ENCODE measurements at regions not wholly inside any gene's neighbourhood (a gene's known extent, or its start where the extent isn't known, plus 50 kb on each side); places are given as distances from the start of the nearest gene placed in this dataset.
A peak's percentile ranks its signal among the peaks of the same experiment; 100 is the strongest.

DNA sequence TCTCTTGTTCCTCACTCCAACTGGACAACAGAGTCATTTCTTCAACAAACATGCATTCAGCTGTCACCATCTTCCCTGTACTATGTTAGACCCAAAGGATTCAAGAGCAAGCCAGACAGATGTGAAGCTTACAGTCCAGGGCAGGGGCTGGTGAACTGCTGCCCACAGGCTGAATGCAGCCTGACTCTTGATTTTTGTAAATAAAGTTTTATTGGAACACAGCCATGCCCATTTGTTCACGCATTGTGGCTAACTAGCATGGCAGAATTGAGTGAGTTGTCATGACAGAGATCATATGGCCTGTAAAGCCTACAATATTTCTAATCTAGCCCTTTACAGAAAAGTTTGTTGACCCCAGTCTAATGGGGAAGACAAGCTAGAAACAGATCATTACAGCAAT is 208.7 kb downstream of the EMX2 start:
- no CpG with 5 or more reads among the region's 1 CpG for WGBS (ENCODE audit: insufficient coverage)
- Mint-ChIP-seq H3K27me3 (ENCODE audit: low read depth in 3 of 3) (peaks cover 3 to 6% (median 5%) of the 10 kb centered on the region in 3 donors), H3K4me3 (no peak overlapping the region)

GRCh38 chr10:117752103-117752502 is 209.6 kb downstream of the EMX2 start:
- H3K36me3 ChIP-seq (replicated peaks in 1 of 2; ENCODE audit: control insufficient read depth in 1 of 2, insufficient read depth in 2 of 2, low read length in 2 of 2), result no peaks in the 10 kb centered on the region
- no peak for DNase-seq
- H3K27me3 Mint-ChIP-seq (ENCODE audit: low read depth in 3 of 3), result peaks cover 3 to 6% (median 3%) of the 10 kb centered on the region in 3 donors
- H3K4me2 ChIP-seq (replicated peaks; ENCODE audit: extremely low read depth, low read length, poor library complexity, severe bottlenecking), result no peak overlapping the region
- H3K4me3 ChIP-seq (replicated peaks in 1 of 3; ENCODE audit: low read depth in 2 of 3, low read length in 3 of 3), result no peak overlapping the region
- intact Hi-C loops (cut with micrococcal nuclease), result no loop called here
- H3K4me1 Mint-ChIP-seq, result no peaks in the 10 kb centered on the region
- no peak overlapping the region for H3K4me3 Mint-ChIP-seq
- H3K27me3 ChIP-seq (ENCODE audit: control insufficient read depth in 2 of 2, insufficient read depth in 2 of 2, low read length in 2 of 2), result no peaks in the 10 kb centered on the region
- H3K9me3 Mint-ChIP-seq, result no peaks in the 10 kb centered on the region
- H3K9ac ChIP-seq (ENCODE audit: insufficient read depth, low read length, poor library complexity, severe bottlenecking), result no peak overlapping the region
- no peaks in the 10 kb centered on the region for H4K20me1 ChIP-seq (ENCODE audit: insufficient read depth, low read length)
- no peak for TF ChIP-seq CTCF (IDR thresholded peaks at IDR 0.05)
- WGBS (ENCODE audit: insufficient coverage), result 69% methylated on average over 2 of the region's 4 CpGs
- no peaks in the 10 kb centered on the region for H3K4me1 ChIP-seq (ENCODE audit: control insufficient read depth in 1 of 2, insufficient read depth in 2 of 2, low read length in 2 of 2)
- peak overlapping the region in 1 of 7 donors; percentile 41 for H3K27ac Mint-ChIP-seq
- H3K9me3 ChIP-seq (replicated peaks in 1 of 2; ENCODE audit: control insufficient read depth in 1 of 2, insufficient read depth in 1 of 2, low read length in 2 of 2), result no peaks in the 10 kb centered on the region
- H3K79me2 ChIP-seq (ENCODE audit: insufficient read depth, low read length), result no peaks in the 10 kb centered on the region
- no peak overlapping the region for H2AFZ ChIP-seq (ENCODE audit: insufficient read depth, low read depth, low read length, poor library complexity, severe bottlenecking)
- no peak overlapping the region for H3K27ac ChIP-seq (ENCODE audit: low read depth in 1 of 2, low read length in 2 of 2)
- no peaks in the 10 kb centered on the region for H3K36me3 Mint-ChIP-seq

More for the DNA sequence above, 208.7 kb downstream of the EMX2 start:
- no peaks in the 10 kb centered on the region for H3K9me3 Mint-ChIP-seq
- H3K9ac ChIP-seq (ENCODE audit: insufficient read depth, low read length, poor library complexity, severe bottlenecking), result no peak overlapping the region
- H3K27me3 ChIP-seq (ENCODE audit: control insufficient read depth in 2 of 2, insufficient read depth in 2 of 2, low read length in 2 of 2), result no peaks in the 10 kb centered on the region
- H3K9me3 ChIP-seq (replicated peaks in 1 of 2; ENCODE audit: control insufficient read depth in 1 of 2, insufficient read depth in 1 of 2, low read length in 2 of 2), result no peaks in the 10 kb centered on the region
- no peak overlapping the region for H2AFZ ChIP-seq (ENCODE audit: insufficient read depth, low read depth, low read length, poor library complexity, severe bottlenecking)
- no peaks in the 10 kb centered on the region for H3K4me1 ChIP-seq (ENCODE audit: control insufficient read depth in 1 of 2, insufficient read depth in 2 of 2, low read length in 2 of 2)
- H4K20me1 ChIP-seq (ENCODE audit: insufficient read depth, low read length), result no peaks in the 10 kb centered on the region
- no peaks in the 10 kb centered on the region for H3K4me1 Mint-ChIP-seq
- no peaks in the 10 kb centered on the region for H3K79me2 ChIP-seq (ENCODE audit: insufficient read depth, low read length)
- intact Hi-C loops (cut with micrococcal nuclease), result no loop called here
- no peak for DNase-seq
- H3K27ac ChIP-seq (ENCODE audit: low read depth in 1 of 2, low read length in 2 of 2), result no peak overlapping the region
- H3K4me2 ChIP-seq (replicated peaks; ENCODE audit: extremely low read depth, low read length, poor library complexity, severe bottlenecking), result no peak overlapping the region
- H3K36me3 ChIP-seq (replicated peaks in 1 of 2; ENCODE audit: control insufficient read depth in 1 of 2, insufficient read depth in 2 of 2, low read length in 2 of 2), result no peaks in the 10 kb centered on the region
- no peak for TF ChIP-seq CTCF (IDR thresholded peaks at IDR 0.05)
- no peak overlapping the region for H3K4me3 ChIP-seq (replicated peaks in 1 of 3; ENCODE audit: low read depth in 2 of 3, low read length in 3 of 3)
- no peaks in the 10 kb centered on the region for H3K36me3 Mint-ChIP-seq
- no peak overlapping the region for H3K27ac Mint-ChIP-seq

Data from CD14-positive monocyte (primary cell).